Neural progenitor cell (in vitro differentiated cells): ENCODE measurements at regions not wholly inside any gene's neighbourhood (a gene's known extent, or its start where the extent isn't known, plus 50 kb on each side); places are given as distances from the start of the nearest gene placed in this dataset.

Experiments
- CTCF ChIP-seq: fragments of 200-600 bp; sonication (generic); IDR thresholded peaks from 2 replicates; pipeline ENCODE4 v1.5.1; 2017; ENCODE audit warnings: antibody characterized with exemption, mild to moderate bottlenecking
- EZH2 ChIP-seq: fragments of 200-600 bp; sonication (generic); IDR thresholded peaks from 2 replicates; pipeline ENCODE4 v1.6.1; 2017; ENCODE audit warnings: antibody characterized with exemption, mild to moderate bottlenecking, moderate library complexity
- EZH2phosphoT487 ChIP-seq: fragments of 200-600 bp; sonication (generic); IDR thresholded peaks from 2 replicates; pipeline ENCODE4 v1.6.1; 2017; ENCODE audit warnings: antibody characterized with exemption

- TF ChIP-seq CTCF (no peak), EZH2 (no peak), EZH2phosphoT487 (no peak)
Measured at GRCh38 chr4:116275006-116275405, 810.4 kb downstream of the TRAM1L1 start.
